ENCODE measurements at regions not wholly inside any gene's neighbourhood (a gene's known extent, or its start where the extent isn't known, plus 50 kb on each side); places are given as distances from the start of the nearest gene placed in this dataset.

DNA sequence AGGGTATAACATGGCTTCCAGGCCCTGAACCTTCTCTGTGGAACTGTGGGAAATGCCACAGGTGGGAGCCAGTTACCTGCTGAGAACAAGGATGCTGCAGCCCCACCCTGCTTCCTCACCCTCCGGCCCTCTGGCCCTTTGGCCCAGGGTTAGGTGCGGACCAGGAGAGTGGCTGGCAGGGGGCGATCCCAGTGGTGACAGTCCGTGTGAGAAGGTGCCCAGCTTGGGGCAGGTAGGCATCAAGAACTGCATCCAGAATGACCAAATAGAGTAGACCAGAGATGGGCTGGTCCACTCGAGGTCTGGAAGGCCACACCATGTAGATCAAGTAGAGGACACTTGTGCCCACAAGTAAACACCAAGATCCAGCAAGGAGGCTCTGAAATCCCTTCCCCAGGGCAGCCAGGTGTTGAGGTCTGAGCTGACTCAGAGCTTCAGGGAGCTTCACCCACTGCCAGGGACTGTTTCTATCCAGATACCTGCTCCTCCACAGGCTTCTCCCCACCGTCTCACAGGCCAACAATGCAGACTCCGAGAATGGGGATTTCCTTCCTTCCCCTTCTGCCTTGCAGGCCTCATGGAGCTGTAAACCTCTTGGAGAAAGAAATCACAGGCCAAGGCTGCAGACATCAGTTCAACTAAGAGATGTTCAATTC is 61.4 kb upstream of the ZSWIM6 start:
- Histone ChIP-seq H3K4me3 (no peak overlapping the region), H3K4me1 (replicated peaks in 1 of 2) (no peaks in the 10 kb centered on the region), H3K27ac (no peak overlapping the region)
- 66 to 100% (median 92%) methylated on average over 1 to 5 of the region's 7 CpGs; no CpG with 5 or more reads in 4 of the 10 experiments for WGBS, 10 experiments
- in situ Hi-C loops (cut with MboI; ENCODE audit: low pct_unique_long_range_greater_than_20kb in 2 of 9, low sequenced_read_pairs in 9 of 9, unreplicated experiment in 9 of 9), result no loop called here
- ATAC-seq (replicated peaks in 6 of 8), result no peak

DNA sequence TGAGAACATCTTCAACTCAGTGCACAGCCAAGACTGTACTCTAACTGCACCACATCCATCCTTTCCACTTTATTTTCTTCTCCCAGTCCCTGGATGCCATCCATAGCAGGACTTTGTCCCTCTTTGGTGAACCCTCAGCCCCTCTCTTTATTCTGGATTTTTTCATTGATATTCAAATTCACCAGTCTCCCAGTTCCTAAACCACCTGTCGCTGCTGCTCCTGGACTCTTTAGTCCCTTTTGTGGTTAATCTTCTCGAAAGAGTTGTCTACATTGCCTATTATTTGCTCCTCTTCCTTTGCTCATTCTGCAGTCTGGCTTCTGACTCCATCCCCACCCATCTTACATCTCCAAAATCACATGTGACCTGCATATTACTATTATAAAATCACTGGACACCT is 59.4 kb upstream of the ZSWIM6 start:
- ATAC-seq (replicated peaks in 6 of 8), result no peak
- no peak overlapping the region for H3K4me3 ChIP-seq
- in situ Hi-C loops (cut with MboI; ENCODE audit: low pct_unique_long_range_greater_than_20kb in 2 of 9, low sequenced_read_pairs in 9 of 9, unreplicated experiment in 9 of 9), result no loop called here
- H3K27ac ChIP-seq, result no peak overlapping the region
- no peaks in the 10 kb centered on the region for H3K4me1 ChIP-seq (replicated peaks in 1 of 2)
- 50 to 100% (median 68%) methylated on average over 1 to 2 of the region's 2 CpGs; no CpG with 5 or more reads in 1 of the 10 experiments for WGBS, 10 experiments

DNA sequence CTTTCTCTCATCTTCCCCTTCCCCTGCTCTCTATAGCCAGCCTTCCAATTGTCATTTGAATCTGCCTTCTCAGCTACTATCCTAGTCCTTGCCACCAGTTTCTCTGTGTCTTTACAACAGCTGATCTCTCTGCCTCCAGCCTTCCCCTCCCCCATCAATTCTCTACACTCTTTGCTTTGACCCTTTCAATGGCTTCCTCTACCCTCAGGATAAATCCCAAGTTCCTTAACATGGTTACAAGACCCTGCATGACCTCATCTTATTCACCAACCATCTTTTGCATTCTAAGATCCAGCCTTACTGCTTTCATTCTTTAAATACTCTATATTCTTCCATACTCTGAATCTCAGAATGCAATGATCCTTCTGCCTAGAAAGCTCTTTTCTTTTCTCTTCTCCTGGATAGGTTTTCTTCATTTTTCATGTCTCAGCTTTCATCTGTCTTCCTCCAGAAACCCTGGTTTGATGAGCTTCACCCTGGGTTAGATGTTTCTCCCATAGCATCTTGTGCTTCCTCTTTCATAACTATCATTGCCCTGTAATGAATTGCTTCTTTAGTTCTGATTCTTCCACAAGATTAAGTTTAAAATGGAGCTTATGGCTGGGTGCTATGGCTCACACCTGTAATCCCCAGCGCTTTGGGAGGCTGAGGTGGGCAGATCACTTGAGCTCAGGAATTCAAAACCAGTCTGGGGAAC is 58.6 kb upstream of the ZSWIM6 start:
- in situ Hi-C loops (cut with MboI; ENCODE audit: low pct_unique_long_range_greater_than_20kb in 2 of 9, low sequenced_read_pairs in 9 of 9, unreplicated experiment in 9 of 9), result no loop called here
- ATAC-seq (replicated peaks in 6 of 8), result no peak
- no peak overlapping the region for H3K4me3 ChIP-seq
- no peaks in the 10 kb centered on the region for H3K4me1 ChIP-seq (replicated peaks in 1 of 2)
- 44 to 100% (median 78%) methylated on average over 1 of the region's 1 CpG; no CpG with 5 or more reads in 5 of the 10 experiments for WGBS, 10 experiments
- no peak overlapping the region for H3K27ac ChIP-seq

DNA sequence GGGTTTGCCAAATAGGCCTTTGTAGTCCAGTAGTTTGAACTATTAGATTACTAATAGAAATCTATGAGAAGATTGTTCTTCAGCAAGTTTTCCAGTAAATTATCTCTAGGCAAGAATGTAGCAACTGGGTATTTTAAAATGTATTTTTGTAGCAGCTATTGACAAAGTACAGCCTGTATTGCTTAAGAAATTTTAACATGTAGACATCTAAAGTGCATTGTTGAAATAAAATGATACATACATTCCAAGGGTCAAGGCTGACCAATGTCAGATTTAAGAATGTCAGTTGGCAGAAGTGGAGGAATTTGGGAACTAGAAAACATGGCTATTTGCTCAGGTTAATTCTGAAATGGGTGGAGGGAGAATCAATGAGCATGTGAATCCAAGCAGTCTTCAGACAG is 57.5 kb upstream of the ZSWIM6 start:
- no peaks in the 10 kb centered on the region for H3K4me1 ChIP-seq (replicated peaks in 1 of 2)
- no peak for ATAC-seq (replicated peaks in 6 of 8)
- H3K4me3 ChIP-seq, result no peak overlapping the region
- in situ Hi-C loops (cut with MboI; ENCODE audit: low pct_unique_long_range_greater_than_20kb in 2 of 9, low sequenced_read_pairs in 9 of 9, unreplicated experiment in 9 of 9), result no loop called here
- no peak overlapping the region for H3K27ac ChIP-seq

DNA sequence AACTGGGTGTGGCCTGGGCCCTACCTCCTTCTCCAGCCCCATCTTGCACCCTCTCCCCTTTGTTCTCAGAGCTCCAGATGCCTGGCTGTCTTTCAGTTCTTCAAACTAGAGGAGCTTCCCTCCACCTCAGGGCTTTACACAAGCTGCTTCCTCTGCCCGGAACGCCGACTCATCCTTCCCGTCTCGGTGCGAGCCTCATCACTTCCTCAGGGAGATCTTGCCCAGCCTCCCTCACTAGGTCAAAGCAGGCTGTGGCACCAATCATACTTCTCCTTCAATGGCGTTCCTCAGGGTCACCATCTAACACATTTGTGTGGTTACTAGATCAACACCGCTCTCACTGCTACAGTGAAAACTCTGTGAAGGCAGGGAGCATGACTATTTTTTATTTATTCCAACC is 56.2 kb upstream of the ZSWIM6 start:
- H3K4me1 ChIP-seq (replicated peaks in 1 of 2), result no peaks in the 10 kb centered on the region
- H3K4me3 ChIP-seq, result no peak overlapping the region
- WGBS, 10 experiments, result 35 to 100% (median 90%) methylated on average over 1 to 8 of the region's 8 CpGs; no CpG with 5 or more reads in 3 of the 10 experiments
- in situ Hi-C loops (cut with MboI; ENCODE audit: low pct_unique_long_range_greater_than_20kb in 2 of 9, low sequenced_read_pairs in 9 of 9, unreplicated experiment in 9 of 9), result no loop called here
- peak in 1 of 8 experiments; percentile 68 for ATAC-seq (replicated peaks in 6 of 8)
- no peak overlapping the region for H3K27ac ChIP-seq

DNA sequence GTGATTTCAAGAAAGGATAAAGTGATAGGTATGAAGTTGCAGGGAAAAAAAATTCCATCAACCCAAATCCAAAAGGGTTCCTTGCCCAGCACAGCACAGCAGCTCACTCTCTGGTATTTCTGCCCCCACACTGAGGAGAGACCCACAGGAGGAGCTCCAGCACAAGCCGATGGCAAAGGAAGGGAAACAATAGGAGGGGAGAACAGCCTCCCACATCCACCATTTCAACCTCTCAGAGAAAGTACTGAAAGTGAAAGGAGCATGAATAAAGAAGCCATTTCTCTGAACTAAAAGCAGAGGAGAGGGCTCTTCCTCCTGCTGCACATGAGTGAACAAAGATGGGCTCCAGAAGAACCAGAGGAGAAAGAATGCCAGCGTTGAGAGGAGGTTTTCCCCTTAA is 54.9 kb upstream of the ZSWIM6 start:
- 0 to 53% (median 20%) methylated on average over 1 to 2 of the region's 2 CpGs; no CpG with 5 or more reads in 4 of the 10 experiments for WGBS, 10 experiments
- peak in 5 of 8 experiments; percentile 35 to 73 (median 65) for ATAC-seq (replicated peaks in 6 of 8)
- Histone ChIP-seq H3K4me1 (replicated peaks in 1 of 2) (no peaks in the 10 kb centered on the region), H3K27ac (no peak overlapping the region), H3K4me3 (no peak overlapping the region)
- in situ Hi-C loops (cut with MboI; ENCODE audit: low pct_unique_long_range_greater_than_20kb in 2 of 9, low sequenced_read_pairs in 9 of 9, unreplicated experiment in 9 of 9), result no loop called here

DNA sequence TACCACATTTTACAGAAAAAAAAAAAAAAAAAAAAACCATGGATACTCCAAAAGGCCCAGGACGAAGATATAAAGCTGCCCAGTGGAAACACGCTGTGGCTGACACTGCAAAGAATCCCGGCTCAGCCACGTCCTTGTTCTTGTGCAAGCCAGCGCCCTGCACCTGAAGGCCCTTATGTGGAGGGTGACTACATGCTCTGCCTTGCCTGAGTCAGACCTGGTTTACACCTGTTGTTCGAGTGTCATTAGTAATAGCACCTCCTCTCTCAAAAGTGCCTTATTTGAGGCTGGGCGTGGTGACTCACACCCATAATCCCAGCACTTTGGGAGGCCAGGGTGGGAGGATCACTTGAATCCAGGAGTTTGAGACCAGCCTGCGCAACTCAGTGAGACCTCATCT is 54.3 kb upstream of the ZSWIM6 start:
- Histone ChIP-seq H3K4me3 (no peak overlapping the region), H3K4me1 (replicated peaks in 1 of 2) (no peaks in the 10 kb centered on the region), H3K27ac (no peak overlapping the region)
- in situ Hi-C loops (cut with MboI; ENCODE audit: low pct_unique_long_range_greater_than_20kb in 2 of 9, low sequenced_read_pairs in 9 of 9, unreplicated experiment in 9 of 9), result no loop called here
- ATAC-seq (replicated peaks in 6 of 8), result no peak
- WGBS, 10 experiments, result 92 to 100% (median 98%) methylated on average over 1 to 8 of the region's 8 CpGs; no CpG with 5 or more reads in 2 of the 10 experiments

DNA sequence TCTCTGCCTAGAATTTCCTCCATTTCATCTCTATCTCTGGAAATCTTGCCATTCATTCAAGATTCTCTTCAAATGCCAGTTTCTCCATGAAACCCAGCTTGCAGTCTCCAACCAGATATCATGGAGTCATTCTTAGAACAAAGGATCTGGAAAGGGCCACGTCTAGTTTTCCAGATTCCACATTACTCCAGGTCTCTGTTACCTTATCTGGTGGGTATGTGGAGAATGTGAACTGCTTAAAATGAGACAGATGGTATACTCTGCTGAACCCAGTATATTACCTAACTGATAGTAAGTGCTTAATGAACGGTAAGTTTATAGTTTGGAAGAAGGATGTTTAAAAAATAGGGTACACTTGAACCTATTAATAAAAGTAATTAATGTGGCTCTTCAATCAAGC is 52.3 kb upstream of the ZSWIM6 start:
- no peak overlapping the region for H3K4me3 ChIP-seq
- H3K4me1 ChIP-seq (replicated peaks in 1 of 2), result no peaks in the 10 kb centered on the region
- 20 to 100% (median 53%) methylated on average over 1 to 2 of the region's 2 CpGs; no CpG with 5 or more reads in 4 of the 10 experiments for WGBS, 10 experiments
- ATAC-seq (replicated peaks in 6 of 8), result no peak
- no peak overlapping the region for H3K27ac ChIP-seq
- in situ Hi-C loops (cut with MboI; ENCODE audit: low pct_unique_long_range_greater_than_20kb in 2 of 9, low sequenced_read_pairs in 9 of 9, unreplicated experiment in 9 of 9), result no loop called here

DNA sequence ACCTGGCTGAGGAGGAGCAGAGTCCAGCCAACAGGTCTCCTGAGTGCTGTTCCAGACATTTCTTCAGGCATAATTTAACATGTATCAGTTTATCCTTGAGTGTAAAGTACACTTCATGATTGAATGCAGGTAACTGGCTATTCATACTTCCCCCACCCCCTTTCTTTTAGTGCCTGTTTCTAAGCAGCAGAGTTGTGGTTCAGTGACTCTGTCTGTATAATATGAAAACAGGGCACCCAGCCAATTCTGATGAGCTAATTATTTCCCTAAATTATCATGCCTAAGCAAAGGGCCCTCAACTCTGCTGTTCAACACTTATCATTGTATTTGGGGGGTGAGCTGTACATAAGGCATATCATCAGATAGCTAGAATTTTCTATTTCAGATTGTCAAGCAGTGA is 51.9 kb upstream of the ZSWIM6 start:
- in situ Hi-C loops (cut with MboI; ENCODE audit: low pct_unique_long_range_greater_than_20kb in 2 of 9, low sequenced_read_pairs in 9 of 9, unreplicated experiment in 9 of 9), result no loop called here
- Histone ChIP-seq H3K4me1 (replicated peaks in 1 of 2) (no peaks in the 10 kb centered on the region), H3K27ac (no peak overlapping the region), H3K4me3 (no peak overlapping the region)
- peak in 5 of 8 experiments; percentile 18 to 64 (median 49) for ATAC-seq (replicated peaks in 6 of 8)

DNA sequence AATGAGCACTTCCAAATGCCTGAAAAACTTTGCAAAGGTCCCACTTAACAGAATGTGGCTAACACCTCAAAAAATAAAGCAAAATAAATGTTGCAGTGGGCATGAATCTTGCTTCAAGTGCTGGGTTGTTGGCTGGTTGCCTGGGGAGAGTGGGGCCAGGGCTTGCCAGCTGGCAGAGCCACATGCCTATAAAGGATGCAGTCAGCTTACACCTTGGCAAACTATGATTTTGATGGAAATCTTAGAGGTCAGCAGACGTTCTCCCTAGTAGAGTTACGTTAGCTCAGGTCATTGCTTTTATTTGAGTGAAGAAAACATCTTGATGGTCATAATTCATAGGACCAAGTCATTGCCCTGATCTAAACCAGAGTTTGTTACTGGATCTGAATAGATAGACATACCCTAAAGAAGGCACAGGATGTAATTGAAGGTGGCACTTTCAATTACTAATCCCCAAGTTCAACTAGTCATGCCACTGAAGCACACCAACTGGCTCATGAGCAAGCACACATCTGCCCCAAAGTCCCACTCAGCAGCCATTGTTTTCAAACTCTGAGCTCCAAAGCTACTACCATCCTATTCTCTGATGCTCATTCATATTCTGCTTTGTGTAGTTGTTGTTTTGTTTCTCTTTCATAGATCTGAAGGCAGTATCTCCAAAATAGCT is 51.2 kb upstream of the ZSWIM6 start:
- peak in 1 of 8 experiments; percentile 57 for ATAC-seq (replicated peaks in 6 of 8)
- WGBS, 10 experiments, result 14 to 95% (median 71%) methylated on average over 1 to 2 of the region's 2 CpGs; no CpG with 5 or more reads in 2 of the 10 experiments
- Histone ChIP-seq H3K4me3 (no peak overlapping the region), H3K27ac (no peak overlapping the region), H3K4me1 (replicated peaks in 1 of 2) (no peaks in the 10 kb centered on the region)
- in situ Hi-C loops (cut with MboI; ENCODE audit: low pct_unique_long_range_greater_than_20kb in 2 of 9, low sequenced_read_pairs in 9 of 9, unreplicated experiment in 9 of 9), result no loop called here

DNA sequence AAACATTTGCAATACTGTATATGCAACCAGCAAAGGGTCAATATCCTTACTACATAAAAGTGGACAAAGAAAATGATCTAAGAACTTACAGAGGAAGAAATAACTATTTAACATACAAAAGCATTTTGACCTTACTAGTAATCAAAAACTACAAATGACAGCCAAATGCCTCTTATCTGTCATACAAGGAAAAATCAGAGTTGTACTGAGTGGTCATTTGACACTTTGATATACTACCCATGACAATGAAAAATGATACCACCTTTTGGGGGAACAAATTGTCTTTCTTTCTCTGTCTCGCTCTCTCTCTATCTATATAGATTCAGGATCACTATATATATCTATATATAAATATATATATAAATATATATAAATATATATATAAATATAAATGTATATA is 50.4 kb upstream of the ZSWIM6 start:
- in situ Hi-C loops (cut with MboI; ENCODE audit: low pct_unique_long_range_greater_than_20kb in 2 of 9, low sequenced_read_pairs in 9 of 9, unreplicated experiment in 9 of 9), result no loop called here
- Histone ChIP-seq H3K4me3 (no peak overlapping the region), H3K4me1 (replicated peaks in 1 of 2) (no peaks in the 10 kb centered on the region), H3K27ac (no peak overlapping the region)
- WGBS, 10 experiments, result 100% methylated on average over 1 of the region's 1 CpG; no CpG with 5 or more reads in 4 of the 10 experiments
- no peak for ATAC-seq (replicated peaks in 6 of 8)

Measured in motor neuron (in vitro differentiated cells).